GM12878 (cell line): ENCODE measurements at regions not wholly inside any gene's neighbourhood (a gene's known extent, or its start where the extent isn't known, plus 50 kb on each side); places are given as distances from the start of the nearest gene placed in this dataset.

ENCODE experiments used
- ATAC-seq: fragments of 200-7000 bp; cut with Tn5 transposase; 3 replicates; pipeline ENCODE4 v1.9.1; 2020; ENCODE audit warnings: mild to moderate bottlenecking, moderate library complexity
- BruUV-seq: library from RNA; stranded (reverse); fragments of 400-500 nt; replicated peaks from 2 replicates; lab custom pipeline; 2021; lab: Mats Ljungman, UMichigan
- CTCF ChIA-PET: fragments of 300-600 bp; sonication (Branson Sonifier 250); formaldehyde crosslinking; extraction: SDS; loops from one replicate; lab custom pipeline; 2021; ENCODE audit warnings: inconsistent platforms; lab: Yijun Ruan, JAX
- POLR2A ChIA-PET: fragments of 350-600 bp; formaldehyde crosslinking; extraction: SDS; loops from one replicate; lab custom pipeline; 2021; ENCODE audit warnings: inconsistent platforms; lab: Charles Lee
- RAD21 ChIA-PET: fragments of 300-600 bp; sonication (Branson Sonifier 250); formaldehyde crosslinking; loops from one replicate; lab custom pipeline; 2023; ENCODE audit warnings: antibody characterized with exemption; ENCODE audit not compliant: unreplicated experiment; lab: Charles Lee
- SMC1A ChIA-PET: fragments of 300-600 bp; sonication (Branson Sonifier 250); formaldehyde crosslinking; loops from one replicate; lab custom pipeline; 2023; ENCODE audit not compliant: unreplicated experiment, uncharacterized antibody; lab: Charles Lee
- DNase-seq: peaks from one replicate; pipeline ENCODE4 v3.0.0-alpha.2; 2011; ENCODE audit warnings: low read depth, low spot score
- FAIRE-seq: peaks from 3 replicates; lab custom pipeline; 2011; peaks lifted over from hg19 to GRCh38; lab: Jason Lieb, UNC
- H2AFZ ChIP-seq: 2 replicates; pipeline ENCODE4 v1.6.0; 2011; ENCODE audit warnings: low read depth, low read length, control low read depth; ENCODE audit not compliant: control insufficient read depth
- H3K27ac ChIP-seq: 2 replicates; pipeline ENCODE4 v1.5.1; 2011; ENCODE audit warnings: control low read depth; ENCODE audit not compliant: control insufficient read depth, insufficient read depth
- H3K27me3 ChIP-seq, 2 experiments: replicated peaks in 1 of 2; 2 replicates each; pipeline versions ENCODE4 v1.6.0 to v1.6.1; 2011; ENCODE audit warnings: low read length in 1 of 2; ENCODE audit not compliant: control insufficient read depth in 2 of 2, insufficient read depth in 2 of 2
- H3K36me3 ChIP-seq, 2 experiments: 2 replicates each; pipeline ENCODE4 v1.5.1; 2011; ENCODE audit warnings: low read length in 1 of 2; ENCODE audit not compliant: control insufficient read depth in 2 of 2, insufficient read depth in 2 of 2
- H3K4me1 ChIP-seq: 2 replicates; pipeline ENCODE4 v1.6.1; 2011; ENCODE audit warnings: mild to moderate bottlenecking, low read length, moderate library complexity, mixed read lengths; ENCODE audit not compliant: control insufficient read depth, insufficient read depth
- H3K4me2 ChIP-seq: 2 replicates; pipeline ENCODE4 v1.6.0; 2011; ENCODE audit warnings: control low read depth; ENCODE audit not compliant: control insufficient read depth, insufficient read depth
- H3K4me3 ChIP-seq: fragments of 200-600 bp; sonication (generic); 2 replicates; pipeline ENCODE4 v1.5.1; 2016
- H3K79me2 ChIP-seq: 2 replicates; pipeline ENCODE4 v1.6.0; 2011; ENCODE audit warnings: low read length; ENCODE audit not compliant: control insufficient read depth, insufficient read depth
- H3K9ac ChIP-seq: 2 replicates; pipeline ENCODE4 v1.8.0; 2011; ENCODE audit warnings: low read length, control low read depth, mixed read lengths; ENCODE audit not compliant: control insufficient read depth, insufficient read depth
- H3K9me3 ChIP-seq: replicated peaks from 3 replicates; pipeline ENCODE4 v1.5.1; 2011; ENCODE audit warnings: mild to moderate bottlenecking, low read length; ENCODE audit not compliant: control insufficient read depth, insufficient read depth
- H4K20me1 ChIP-seq: 2 replicates; pipeline ENCODE4 v1.6.0; 2011; ENCODE audit not compliant: control insufficient read depth, insufficient read depth
- CHD1 ChIP-seq: IDR thresholded peaks from 2 replicates; pipeline ENCODE4 v1.6.1; 2012; ENCODE audit warnings: low read depth, low read length, improper control_type of control experiment
- CREB1 ChIP-seq: IDR thresholded peaks from 2 replicates; pipeline ENCODE4 v1.6.1; 2012; ENCODE audit warnings: low read depth, mild to moderate bottlenecking, inconsistent platforms
- EP300 ChIP-seq, 2 experiments: fragments of 150-350 bp in 1 of 2; IDR thresholded peaks; 2 replicates each; pipeline ENCODE4 v1.6.1; 2011 to 2012; ENCODE audit warnings: low read depth in 2 of 2, low read length in 2 of 2, borderline replicate concordance in 1 of 2, improper control_type of control experiment in 1 of 2, inconsistent platforms in 1 of 2; ENCODE audit not compliant: control insufficient read depth in 1 of 2
- KDM1A ChIP-seq: fragments of 200-600 bp; sonication (generic); IDR thresholded peaks from 2 replicates; pipeline ENCODE4 v1.6.1; 2016; ENCODE audit warnings: borderline replicate concordance
- NFIC ChIP-seq: IDR thresholded peaks from 2 replicates; pipeline ENCODE4 v1.6.1; 2012; ENCODE audit warnings: low read depth, mild to moderate bottlenecking, inconsistent platforms, low read length, moderate library complexity
- PAX8 ChIP-seq: fragments of 450-650 bp; IDR thresholded peaks from 2 replicates; pipeline ENCODE4 v1.6.1; 2017; ENCODE audit warnings: mild to moderate bottlenecking, moderate library complexity
- SMAD1 ChIP-seq: fragments of 450-650 bp; IDR thresholded peaks from 2 replicates; pipeline ENCODE4 v1.6.1; 2018; ENCODE audit warnings: mild to moderate bottlenecking, low read depth; ENCODE audit not compliant: partially characterized antibody
- TBL1XR1 ChIP-seq: IDR thresholded peaks from 2 replicates; pipeline ENCODE4 v1.6.1; 2012; ENCODE audit warnings: low read depth, low read length, improper control_type of control experiment
- TCF12 ChIP-seq: IDR thresholded peaks from 2 replicates; pipeline ENCODE4 v1.6.1; 2011; ENCODE audit warnings: low read depth, mild to moderate bottlenecking, low read length
- ZBTB33 ChIP-seq: fragments of 450-650 bp; IDR thresholded peaks from 2 replicates; pipeline ENCODE4 v1.6.1; 2017; ENCODE audit warnings: mild to moderate bottlenecking
- WGBS: methylation state at CpG from one replicate; pipeline ENCODE4 v1.1.6; 2016; ENCODE audit warnings: low lambda C conversion rate; ENCODE audit not compliant: insufficient replicate concordance, insufficient coverage; ENCODE audit errors: missing lambda C conversion rate; 5-methylcytosine and 5-hydroxymethylcytosine counted together
- in situ Hi-C: fragments of 300-500 bp; cut with MboI; formaldehyde crosslinking; loops from 9 replicates; pipeline ENCODE4 v1.14.3; 2018; ENCODE audit warnings: mixed read lengths
- intact Hi-C: fragments of 100-400 bp; cut with micrococcal nuclease; formaldehyde crosslinking; loops from one replicate; pipeline ENCODE4 v1.14.2; 2022; ENCODE audit not compliant: unreplicated experiment
- TF ChIP-seq, protein P1 (sequence below): fragments of 450-650 bp; IDR thresholded peaks from 2 replicates; pipeline ENCODE4 v1.6.1; 2017; ENCODE audit warnings: low read depth, mild to moderate bottlenecking, moderate library complexity
- TF ChIP-seq, protein P2 (sequence below): IDR thresholded peaks from 2 replicates; pipeline ENCODE4 v1.6.1; 2012; ENCODE audit warnings: improper control_type of control experiment, low read depth, low read length; ENCODE audit not compliant: insufficient replicate concordance

- ATAC-seq: peak; percentile 91
- in situ Hi-C loops (loop anchor here (5.0 kb wide), 1 partner anchor 599 kb away; no protein-coding TSS in a partner anchor), intact Hi-C loops (loop anchor here (10.0 kb wide), 1 partner anchor 138 kb away; no protein-coding TSS in a partner anchor)
- Histone ChIP-seq H2AFZ (no peak overlapping the region), H3K9ac (no peak overlapping the region), H3K27ac (no peak overlapping the region), H3K4me2 (no peak overlapping the region), H3K36me3 (no peaks in the 10 kb centered on the region), H3K79me2 (no peaks in the 10 kb centered on the region), H3K4me1 (peaks cover 9% of the 10 kb centered on the region; the same call in 1 of the 2 replicates), H3K4me3 (no peak overlapping the region), H4K20me1 (no peaks in the 10 kb centered on the region), H3K9me3 (no peaks in the 10 kb centered on the region), H3K27me3 (no peaks in the 10 kb centered on the region)
- BruUV-seq: no TSS peak
- DNase-seq: no peak
- RAD21 ChIA-PET: interaction anchor here (1.5 kb wide), 1 partner anchor 89 kb away, joined by 4 read pairs; no protein-coding TSS in a partner anchor
- POLR2A ChIA-PET: no interaction called here
- WGBS: 44% methylated on average over 8 of the region's 8 CpGs
- FAIRE-seq: no peak
- CTCF ChIA-PET: interaction anchor here (0.7 to 2.1 kb wide), 15 partner anchors 9 to 245 kb away, joined by 3 to 13 read pairs (median 5); no protein-coding TSS in a partner anchor
- SMC1A ChIA-PET: interaction anchor here (0.7 to 0.8 kb wide), 2 partner anchors 84 to 313 kb away, joined by 3 read pairs; no protein-coding TSS in a partner anchor
- no peak for TF ChIP-seq PAX8
- TF ChIP-seq EP300 (IDR thresholded peaks at IDR 0.05; ENCODE audit: borderline replicate concordance in 1 of 2, control insufficient read depth in 1 of 2, low read depth in 2 of 2, low read length in 2 of 2): no peak
- no peak for TF ChIP-seq NFIC
- TF ChIP-seq ZBTB33: no peak
- TF ChIP-seq, protein P1, sequence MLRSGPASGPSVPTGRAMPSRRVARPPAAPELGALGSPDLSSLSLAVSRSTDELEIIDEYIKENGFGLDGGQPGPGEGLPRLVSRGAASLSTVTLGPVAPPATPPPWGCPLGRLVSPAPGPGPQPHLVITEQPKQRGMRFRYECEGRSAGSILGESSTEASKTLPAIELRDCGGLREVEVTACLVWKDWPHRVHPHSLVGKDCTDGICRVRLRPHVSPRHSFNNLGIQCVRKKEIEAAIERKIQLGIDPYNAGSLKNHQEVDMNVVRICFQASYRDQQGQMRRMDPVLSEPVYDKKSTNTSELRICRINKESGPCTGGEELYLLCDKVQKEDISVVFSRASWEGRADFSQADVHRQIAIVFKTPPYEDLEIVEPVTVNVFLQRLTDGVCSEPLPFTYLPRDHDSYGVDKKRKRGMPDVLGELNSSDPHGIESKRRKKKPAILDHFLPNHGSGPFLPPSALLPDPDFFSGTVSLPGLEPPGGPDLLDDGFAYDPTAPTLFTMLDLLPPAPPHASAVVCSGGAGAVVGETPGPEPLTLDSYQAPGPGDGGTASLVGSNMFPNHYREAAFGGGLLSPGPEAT: no peak
- TF ChIP-seq CREB1: peak; percentile 41; the same call in 1 of the 2 replicates
- TF ChIP-seq SMAD1: no peak
- no peak for TF ChIP-seq KDM1A
- no peak for TF ChIP-seq CHD1
- no peak for TF ChIP-seq TBL1XR1
- no peak for TF ChIP-seq TCF12
- TF ChIP-seq, protein P2, sequence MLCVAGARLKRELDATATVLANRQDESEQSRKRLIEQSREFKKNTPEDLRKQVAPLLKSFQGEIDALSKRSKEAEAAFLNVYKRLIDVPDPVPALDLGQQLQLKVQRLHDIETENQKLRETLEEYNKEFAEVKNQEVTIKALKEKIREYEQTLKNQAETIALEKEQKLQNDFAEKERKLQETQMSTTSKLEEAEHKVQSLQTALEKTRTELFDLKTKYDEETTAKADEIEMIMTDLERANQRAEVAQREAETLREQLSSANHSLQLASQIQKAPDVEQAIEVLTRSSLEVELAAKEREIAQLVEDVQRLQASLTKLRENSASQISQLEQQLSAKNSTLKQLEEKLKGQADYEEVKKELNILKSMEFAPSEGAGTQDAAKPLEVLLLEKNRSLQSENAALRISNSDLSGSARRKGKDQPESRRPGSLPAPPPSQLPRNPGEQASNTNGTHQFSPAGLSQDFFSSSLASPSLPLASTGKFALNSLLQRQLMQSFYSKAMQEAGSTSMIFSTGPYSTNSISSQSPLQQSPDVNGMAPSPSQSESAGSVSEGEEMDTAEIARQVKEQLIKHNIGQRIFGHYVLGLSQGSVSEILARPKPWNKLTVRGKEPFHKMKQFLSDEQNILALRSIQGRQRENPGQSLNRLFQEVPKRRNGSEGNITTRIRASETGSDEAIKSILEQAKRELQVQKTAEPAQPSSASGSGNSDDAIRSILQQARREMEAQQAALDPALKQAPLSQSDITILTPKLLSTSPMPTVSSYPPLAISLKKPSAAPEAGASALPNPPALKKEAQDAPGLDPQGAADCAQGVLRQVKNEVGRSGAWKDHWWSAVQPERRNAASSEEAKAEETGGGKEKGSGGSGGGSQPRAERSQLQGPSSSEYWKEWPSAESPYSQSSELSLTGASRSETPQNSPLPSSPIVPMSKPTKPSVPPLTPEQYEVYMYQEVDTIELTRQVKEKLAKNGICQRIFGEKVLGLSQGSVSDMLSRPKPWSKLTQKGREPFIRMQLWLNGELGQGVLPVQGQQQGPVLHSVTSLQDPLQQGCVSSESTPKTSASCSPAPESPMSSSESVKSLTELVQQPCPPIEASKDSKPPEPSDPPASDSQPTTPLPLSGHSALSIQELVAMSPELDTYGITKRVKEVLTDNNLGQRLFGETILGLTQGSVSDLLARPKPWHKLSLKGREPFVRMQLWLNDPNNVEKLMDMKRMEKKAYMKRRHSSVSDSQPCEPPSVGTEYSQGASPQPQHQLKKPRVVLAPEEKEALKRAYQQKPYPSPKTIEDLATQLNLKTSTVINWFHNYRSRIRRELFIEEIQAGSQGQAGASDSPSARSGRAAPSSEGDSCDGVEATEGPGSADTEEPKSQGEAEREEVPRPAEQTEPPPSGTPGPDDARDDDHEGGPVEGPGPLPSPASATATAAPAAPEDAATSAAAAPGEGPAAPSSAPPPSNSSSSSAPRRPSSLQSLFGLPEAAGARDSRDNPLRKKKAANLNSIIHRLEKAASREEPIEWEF: no peak
These were observed 98.4 kb downstream of the VPREB1 start for GRCh38 chr22:22342697-22343580.
